ENCODE measurements at regions not wholly inside any gene's neighbourhood (a gene's known extent, or its start where the extent isn't known, plus 50 kb on each side); places are given as distances from the start of the nearest gene placed in this dataset.

DNA sequence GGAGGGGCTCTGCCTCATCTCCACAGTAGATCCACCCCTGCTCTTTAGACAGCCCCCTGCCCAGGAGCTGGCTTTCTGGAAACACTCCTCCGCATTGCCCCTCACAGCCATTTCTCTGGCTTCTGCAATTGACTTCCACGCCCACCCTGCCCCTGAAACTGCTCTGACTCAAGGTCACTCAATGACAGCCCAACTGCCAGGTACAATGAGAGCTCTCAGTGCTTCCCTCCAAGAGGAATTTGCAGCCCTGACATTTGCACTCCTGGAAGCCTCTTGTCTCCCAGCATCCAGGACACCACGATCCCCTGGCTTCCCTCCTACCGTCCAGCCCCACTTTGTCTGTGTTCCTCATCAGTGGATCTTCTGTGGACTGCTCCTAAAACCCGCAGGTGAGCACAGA, 421.5 kb downstream of the SOX9 start:
- no peak for DNase-seq (ENCODE audit: extremely low spot score in 2 of 2)
- no peaks in the 10 kb centered on the region for H3K9me3 ChIP-seq
- no peak overlapping the region for H3K4me3 ChIP-seq
- no peaks in the 10 kb centered on the region for H3K36me3 ChIP-seq
- H3K4me1 ChIP-seq = peaks cover 12% of the 10 kb centered on the region
- intact Hi-C loops (cut with DNase I) = no loop called here
- TF ChIP-seq POLR2AphosphoS5 (IDR thresholded peaks at IDR 0.05; ENCODE audit: insufficient read depth in 1 of 2, low read depth in 1 of 2) = no peak
- TF ChIP-seq, protein P1, sequence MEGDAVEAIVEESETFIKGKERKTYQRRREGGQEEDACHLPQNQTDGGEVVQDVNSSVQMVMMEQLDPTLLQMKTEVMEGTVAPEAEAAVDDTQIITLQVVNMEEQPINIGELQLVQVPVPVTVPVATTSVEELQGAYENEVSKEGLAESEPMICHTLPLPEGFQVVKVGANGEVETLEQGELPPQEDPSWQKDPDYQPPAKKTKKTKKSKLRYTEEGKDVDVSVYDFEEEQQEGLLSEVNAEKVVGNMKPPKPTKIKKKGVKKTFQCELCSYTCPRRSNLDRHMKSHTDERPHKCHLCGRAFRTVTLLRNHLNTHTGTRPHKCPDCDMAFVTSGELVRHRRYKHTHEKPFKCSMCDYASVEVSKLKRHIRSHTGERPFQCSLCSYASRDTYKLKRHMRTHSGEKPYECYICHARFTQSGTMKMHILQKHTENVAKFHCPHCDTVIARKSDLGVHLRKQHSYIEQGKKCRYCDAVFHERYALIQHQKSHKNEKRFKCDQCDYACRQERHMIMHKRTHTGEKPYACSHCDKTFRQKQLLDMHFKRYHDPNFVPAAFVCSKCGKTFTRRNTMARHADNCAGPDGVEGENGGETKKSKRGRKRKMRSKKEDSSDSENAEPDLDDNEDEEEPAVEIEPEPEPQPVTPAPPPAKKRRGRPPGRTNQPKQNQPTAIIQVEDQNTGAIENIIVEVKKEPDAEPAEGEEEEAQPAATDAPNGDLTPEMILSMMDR (IDR thresholded peaks at IDR 0.05) = no peak
- no peak for TF ChIP-seq POLR2A (IDR thresholded peaks at IDR 0.05)
- no peaks in the 10 kb centered on the region for H3K27me3 ChIP-seq
- no peak overlapping the region for H3K27ac ChIP-seq

DNA sequence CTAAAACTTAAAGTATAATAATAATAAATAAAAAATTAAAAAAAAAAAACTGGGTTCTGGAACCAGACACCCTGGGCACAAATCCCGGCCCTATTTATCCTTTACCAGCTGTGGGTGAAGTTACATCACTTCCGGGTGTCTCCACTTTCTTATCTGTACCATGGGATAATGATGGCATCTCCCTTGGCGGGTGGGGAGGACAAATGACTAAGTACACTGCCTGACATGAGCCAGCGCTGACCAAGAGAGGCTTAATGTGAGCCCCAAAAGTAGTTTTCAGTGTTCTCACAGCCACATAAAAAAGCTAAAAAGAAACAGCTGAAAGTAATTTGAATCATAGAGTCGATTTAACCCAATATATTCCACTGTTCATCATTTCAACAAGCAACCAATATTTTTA, 424.9 kb downstream of the SOX9 start:
- Histone ChIP-seq H3K36me3 (no peaks in the 10 kb centered on the region), H3K9me3 (no peaks in the 10 kb centered on the region), H3K4me3 (no peak overlapping the region), H3K27me3 (no peaks in the 10 kb centered on the region), H3K4me1 (no peaks in the 10 kb centered on the region), H3K27ac (no peak overlapping the region)
- intact Hi-C loops (cut with DNase I) = no loop called here
- TF ChIP-seq POLR2A (IDR thresholded peaks at IDR 0.05) = no peak
- no peak for TF ChIP-seq POLR2AphosphoS5 (IDR thresholded peaks at IDR 0.05; ENCODE audit: insufficient read depth in 1 of 2, low read depth in 1 of 2)
- TF ChIP-seq, protein P1 (IDR thresholded peaks at IDR 0.05) = no peak
- DNase-seq (ENCODE audit: extremely low spot score in 2 of 2) = no peak

DNA sequence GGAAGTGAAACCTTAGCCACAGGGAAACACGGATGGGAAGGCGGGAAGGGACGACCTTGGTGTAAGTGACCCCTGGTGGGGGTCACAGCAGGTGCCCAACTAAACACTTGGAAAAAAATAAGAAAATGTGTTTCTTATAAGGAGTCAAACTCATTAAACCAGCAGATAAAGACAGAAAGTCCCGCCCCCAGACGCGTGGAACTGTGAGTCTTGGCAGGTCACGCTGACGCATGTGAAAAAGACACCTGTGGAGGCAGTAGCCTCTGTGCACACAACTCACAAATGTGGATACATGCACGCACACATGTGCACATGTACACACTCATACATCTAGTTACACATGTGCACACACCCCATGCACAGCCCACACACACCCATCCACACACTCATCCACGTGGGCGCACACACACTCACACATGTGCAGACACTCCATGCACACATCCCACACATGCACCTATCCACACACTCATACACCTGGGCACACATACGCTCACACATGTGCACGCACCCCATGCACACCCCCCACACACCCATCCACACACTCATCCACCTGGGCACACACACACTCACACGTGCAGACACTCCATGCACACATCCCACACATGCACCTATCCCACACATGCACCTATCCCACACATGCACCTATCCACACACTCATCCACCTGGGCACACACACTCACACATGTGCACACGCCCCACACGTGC, 432.4 kb downstream of the SOX9 start:
- Histone ChIP-seq H3K36me3 (no peaks in the 10 kb centered on the region), H3K4me3 (no peak overlapping the region), H3K27me3 (no peaks in the 10 kb centered on the region), H3K9me3 (no peaks in the 10 kb centered on the region), H3K4me1 (no peaks in the 10 kb centered on the region), H3K27ac (no peak overlapping the region)
- intact Hi-C loops (cut with DNase I) = no loop called here
- TF ChIP-seq, protein P1 (IDR thresholded peaks at IDR 0.05) = no peak
- TF ChIP-seq POLR2AphosphoS5 (IDR thresholded peaks at IDR 0.05; ENCODE audit: insufficient read depth in 1 of 2, low read depth in 1 of 2) (no peak), POLR2A (IDR thresholded peaks at IDR 0.05) (no peak)
- DNase-seq (ENCODE audit: extremely low spot score in 2 of 2) = no peak

DNA sequence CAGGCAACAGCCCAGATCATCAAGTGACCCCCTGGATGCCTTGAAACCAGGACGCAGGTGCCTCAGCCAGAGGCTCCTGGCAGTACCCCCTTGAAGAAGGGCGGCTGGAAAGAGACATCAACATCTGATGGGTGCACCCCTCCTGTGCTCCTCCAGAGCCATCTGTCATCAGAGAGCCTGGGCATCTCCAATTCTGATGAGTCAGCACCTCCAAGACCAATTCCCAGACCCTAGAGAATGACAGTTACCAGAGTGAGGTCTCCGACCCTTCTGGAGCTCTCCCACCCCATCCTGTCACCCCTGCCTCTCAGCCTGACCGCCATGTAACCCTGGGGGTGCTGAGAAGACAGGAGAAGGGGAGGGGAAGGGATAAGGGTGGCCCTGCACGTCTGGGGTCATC, 433.7 kb downstream of the SOX9 start:
- no peaks in the 10 kb centered on the region for H3K4me1 ChIP-seq
- H3K9me3 ChIP-seq = no peaks in the 10 kb centered on the region
- H3K4me3 ChIP-seq = no peak overlapping the region
- no peak overlapping the region for H3K27ac ChIP-seq
- TF ChIP-seq POLR2A (IDR thresholded peaks at IDR 0.05) = no peak
- TF ChIP-seq POLR2AphosphoS5 (IDR thresholded peaks at IDR 0.05; ENCODE audit: insufficient read depth in 1 of 2, low read depth in 1 of 2) = no peak
- TF ChIP-seq, protein P1 (IDR thresholded peaks at IDR 0.05) = no peak
- intact Hi-C loops (cut with DNase I) = no loop called here
- no peaks in the 10 kb centered on the region for H3K36me3 ChIP-seq
- H3K27me3 ChIP-seq = no peaks in the 10 kb centered on the region
- no peak for DNase-seq (ENCODE audit: extremely low spot score in 2 of 2)

DNA sequence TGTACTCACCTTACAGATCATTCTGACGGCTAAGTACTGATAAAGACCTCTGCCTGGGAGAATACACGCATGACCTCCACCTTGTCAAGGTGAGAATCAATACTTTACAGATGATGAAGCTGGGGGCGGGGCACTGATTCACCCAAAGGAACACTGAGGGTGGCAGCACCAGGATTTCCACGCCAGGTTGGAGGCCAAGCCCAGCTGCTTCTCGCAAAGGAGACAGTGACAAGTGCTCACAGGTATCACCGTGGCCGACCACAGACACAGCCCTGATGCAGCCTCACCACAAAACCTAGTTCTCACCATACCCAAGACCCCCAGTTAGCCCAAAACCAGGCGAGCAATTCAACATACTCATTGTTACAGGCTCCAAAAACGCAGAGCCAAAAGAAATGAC, 434.2 kb downstream of the SOX9 start:
- no peak for TF ChIP-seq POLR2AphosphoS5 (IDR thresholded peaks at IDR 0.05; ENCODE audit: insufficient read depth in 1 of 2, low read depth in 1 of 2)
- Histone ChIP-seq H3K27ac (no peak overlapping the region), H3K9me3 (no peaks in the 10 kb centered on the region), H3K27me3 (no peaks in the 10 kb centered on the region), H3K4me3 (no peak overlapping the region), H3K36me3 (no peaks in the 10 kb centered on the region), H3K4me1 (no peaks in the 10 kb centered on the region)
- intact Hi-C loops (cut with DNase I) = no loop called here
- no peak for DNase-seq (ENCODE audit: extremely low spot score in 2 of 2)

All from vagina (tissue), 2 donors.